ENCODE measurements at regions not wholly inside any gene's neighbourhood (a gene's known extent, or its start where the extent isn't known, plus 50 kb on each side); places are given as distances from the start of the nearest gene placed in this dataset.

DNA sequence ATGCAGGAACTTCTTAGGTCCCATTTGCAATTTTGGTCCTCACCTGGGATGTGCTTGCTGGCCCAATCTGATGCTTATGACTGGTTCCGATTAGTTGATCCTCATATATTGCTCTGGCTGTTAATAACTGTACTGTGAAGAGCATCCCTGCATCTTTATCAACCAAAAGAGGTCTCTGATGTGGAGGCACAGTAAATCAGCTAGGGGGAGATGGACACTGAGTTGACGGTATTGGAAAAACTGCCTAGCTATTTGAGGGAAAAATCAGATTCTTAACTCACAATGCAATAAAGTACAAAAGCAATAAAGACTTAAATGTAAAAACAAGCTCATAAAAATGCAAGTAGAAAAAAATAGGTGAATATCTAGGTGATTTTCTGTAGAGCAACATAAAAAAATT lies 188.0 kb upstream of the TCF4 start:
- TF ChIP-seq, protein P1, sequence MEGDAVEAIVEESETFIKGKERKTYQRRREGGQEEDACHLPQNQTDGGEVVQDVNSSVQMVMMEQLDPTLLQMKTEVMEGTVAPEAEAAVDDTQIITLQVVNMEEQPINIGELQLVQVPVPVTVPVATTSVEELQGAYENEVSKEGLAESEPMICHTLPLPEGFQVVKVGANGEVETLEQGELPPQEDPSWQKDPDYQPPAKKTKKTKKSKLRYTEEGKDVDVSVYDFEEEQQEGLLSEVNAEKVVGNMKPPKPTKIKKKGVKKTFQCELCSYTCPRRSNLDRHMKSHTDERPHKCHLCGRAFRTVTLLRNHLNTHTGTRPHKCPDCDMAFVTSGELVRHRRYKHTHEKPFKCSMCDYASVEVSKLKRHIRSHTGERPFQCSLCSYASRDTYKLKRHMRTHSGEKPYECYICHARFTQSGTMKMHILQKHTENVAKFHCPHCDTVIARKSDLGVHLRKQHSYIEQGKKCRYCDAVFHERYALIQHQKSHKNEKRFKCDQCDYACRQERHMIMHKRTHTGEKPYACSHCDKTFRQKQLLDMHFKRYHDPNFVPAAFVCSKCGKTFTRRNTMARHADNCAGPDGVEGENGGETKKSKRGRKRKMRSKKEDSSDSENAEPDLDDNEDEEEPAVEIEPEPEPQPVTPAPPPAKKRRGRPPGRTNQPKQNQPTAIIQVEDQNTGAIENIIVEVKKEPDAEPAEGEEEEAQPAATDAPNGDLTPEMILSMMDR (IDR thresholded peaks at IDR 0.05 in 4 of 5, conservative IDR thresholded peaks at IDR 0.05 in 1 of 5) = peak in 1 of 5 experiments; percentile 11
- no peak for TF ChIP-seq POLR2A (IDR thresholded peaks at IDR 0.05)

Data from gastrocnemius medialis (tissue), 4 donors.